ENCODE measurements at regions not wholly inside any gene's neighbourhood (a gene's known extent, or its start where the extent isn't known, plus 50 kb on each side); places are given as distances from the start of the nearest gene placed in this dataset.

GRCh38 chr6:21506126-21506525, 87.4 kb upstream of the SOX4 start:
- DNase-seq (ENCODE audit: low read depth, low spot score) = no peak
- peak overlapping the region; percentile 51 for H3K27ac ChIP-seq

- DNase-seq (ENCODE audit: low read depth, low spot score) = peak; percentile 92
- H3K27ac ChIP-seq = peak overlapping the region; percentile 42
These were observed 85.7 kb upstream of the SOX4 start for GRCh38 chr6:21507811-21508210.

DNA sequence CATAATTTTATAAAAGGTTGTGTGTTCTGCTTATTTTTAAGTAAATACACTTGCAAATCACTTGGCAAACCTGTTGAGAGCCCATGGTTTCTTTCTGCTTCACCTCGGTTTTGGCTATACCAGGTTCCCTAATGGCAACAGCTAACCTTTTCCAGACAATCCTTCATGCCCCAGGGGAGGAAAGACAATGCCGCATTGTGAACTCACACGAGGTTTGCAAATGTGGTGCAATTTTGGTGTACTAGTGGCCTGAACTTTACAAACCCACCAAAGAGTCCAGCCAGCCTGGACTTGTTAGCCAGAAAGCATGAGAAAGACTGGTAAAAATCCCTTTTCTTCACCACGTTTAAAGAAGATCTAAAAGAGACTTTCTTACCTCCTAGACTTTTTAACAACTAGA, 84.8 kb upstream of the SOX4 start:
- DNase-seq (ENCODE audit: low read depth, low spot score) = peak; percentile 46
- H3K27ac ChIP-seq = peak overlapping the region; percentile 42

DNA sequence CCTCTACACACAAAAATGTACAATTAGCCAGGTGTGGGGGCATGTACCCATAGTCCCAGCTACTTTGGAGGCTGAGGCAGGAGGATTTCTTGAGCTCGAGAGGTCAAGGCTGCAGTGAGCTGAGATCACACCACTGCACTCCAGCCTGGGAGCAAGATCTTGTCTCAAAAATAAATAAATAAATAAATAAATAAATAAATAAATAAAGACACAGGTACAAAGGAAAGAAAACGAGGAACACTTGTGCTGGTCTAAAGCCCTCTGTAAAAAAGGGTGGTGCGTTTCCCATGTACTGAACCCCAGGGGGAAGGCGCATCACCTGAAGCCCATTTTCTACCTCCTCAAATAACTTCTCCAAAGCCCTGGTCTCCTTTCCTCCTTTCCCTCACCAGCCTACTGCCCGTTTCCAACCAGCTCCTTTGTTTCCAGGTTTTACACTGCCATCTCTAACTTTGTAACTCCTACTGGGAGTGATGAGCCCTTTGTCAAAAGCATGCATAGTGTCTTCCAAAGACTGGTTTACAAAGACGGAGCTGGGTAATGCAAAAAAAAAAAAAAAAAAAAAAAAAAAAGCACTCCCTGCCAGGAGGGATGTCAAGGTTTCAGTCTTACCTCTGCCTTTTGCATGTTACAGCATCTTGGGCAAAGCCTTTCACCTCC, 81.5 kb upstream of the SOX4 start:
- no peak overlapping the region for H3K27ac ChIP-seq
- DNase-seq (ENCODE audit: low read depth, low spot score) = no peak

DNA sequence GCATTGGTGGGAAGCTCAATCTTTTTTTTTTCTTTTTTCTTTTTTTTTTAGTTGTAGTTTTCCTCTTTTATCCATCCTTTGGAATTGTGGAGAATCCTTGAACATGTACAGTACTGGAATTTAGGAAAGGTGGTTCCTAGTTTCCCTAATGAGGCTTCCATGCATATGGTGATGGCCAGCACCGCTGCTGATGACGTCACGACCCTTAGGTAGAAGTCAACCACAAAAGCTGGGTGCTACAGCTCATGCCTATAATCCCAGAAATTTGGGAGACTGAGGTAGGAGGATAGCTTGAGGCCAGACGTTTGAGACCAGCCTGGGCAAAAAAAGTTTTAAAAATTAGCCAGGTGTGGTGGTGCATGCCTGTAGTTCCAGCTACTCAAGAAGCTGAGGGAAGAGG, 79.3 kb upstream of the SOX4 start:
- H3K27ac ChIP-seq = no peak overlapping the region
- no peak for DNase-seq (ENCODE audit: low read depth, low spot score)

DNA sequence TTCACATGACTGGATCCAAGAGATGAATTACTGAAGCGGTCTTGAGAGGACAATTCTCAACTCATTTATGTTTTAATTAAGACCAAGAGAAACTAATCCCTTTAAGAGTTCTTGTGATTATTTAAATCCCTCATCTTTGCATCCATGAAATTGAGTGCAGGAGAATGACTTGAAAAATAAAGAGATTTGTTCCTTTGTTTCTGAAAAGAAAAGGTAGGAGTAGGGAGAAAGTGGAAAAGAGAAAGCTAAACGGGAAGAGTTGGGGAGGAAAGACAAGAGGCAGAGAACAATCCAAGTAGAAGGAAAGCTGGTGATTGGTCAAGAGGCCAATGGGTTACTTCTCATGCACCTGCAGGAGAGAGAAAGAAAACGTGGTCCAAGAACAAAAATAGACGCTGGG, 75.2 kb upstream of the SOX4 start:
- no peak for DNase-seq (ENCODE audit: low read depth, low spot score)
- no peak overlapping the region for H3K27ac ChIP-seq

GRCh38 chr6:21519642-21520041, 73.9 kb upstream of the SOX4 start:
- no peak overlapping the region for H3K27ac ChIP-seq
- DNase-seq (ENCODE audit: low read depth, low spot score) = no peak

GRCh38 chr6:21521276-21521675, 72.3 kb upstream of the SOX4 start:
- no peak overlapping the region for H3K27ac ChIP-seq

GRCh38 chr6:21522143-21522747, 71.3 kb upstream of the SOX4 start:
- no peak overlapping the region for H3K27ac ChIP-seq
- DNase-seq (ENCODE audit: low read depth, low spot score) = no peak

More at GRCh38 chr6:21521276-21521675, 72.3 kb upstream of the SOX4 start:
- DNase-seq (ENCODE audit: low read depth, low spot score) = no peak

DNA sequence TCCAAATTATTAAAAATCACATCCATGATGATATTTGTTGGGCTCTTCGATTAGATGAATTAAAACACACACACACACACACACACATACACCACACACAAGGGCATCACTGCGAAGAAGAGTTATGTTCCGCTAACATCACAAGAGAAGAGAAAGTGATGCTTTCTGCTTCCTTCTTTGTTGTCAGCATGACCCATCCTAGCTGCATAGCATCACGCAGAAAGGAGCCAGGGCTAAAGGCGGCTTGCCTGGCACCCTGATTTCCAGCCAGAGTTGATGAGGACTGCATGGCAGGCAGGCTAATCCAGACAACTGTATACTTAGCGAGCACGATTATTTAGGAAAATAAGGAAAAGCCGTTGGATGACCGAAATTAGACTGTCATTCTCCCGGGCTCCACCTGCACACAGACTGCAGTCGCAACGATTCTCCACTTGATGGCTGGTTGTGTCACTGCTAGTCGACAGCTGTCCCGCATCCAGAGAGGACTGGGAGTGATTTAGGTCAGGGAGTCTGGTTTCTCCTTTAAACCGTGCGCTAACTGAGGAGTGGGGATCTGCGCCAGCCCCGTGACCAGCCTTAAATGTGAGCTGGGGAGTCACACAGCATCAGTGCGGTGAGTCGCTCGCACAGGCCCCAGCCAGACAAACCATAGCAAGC, 70.6 kb upstream of the SOX4 start:
- no peak overlapping the region for H3K27ac ChIP-seq
- DNase-seq (ENCODE audit: low read depth, low spot score) = no peak

DNA sequence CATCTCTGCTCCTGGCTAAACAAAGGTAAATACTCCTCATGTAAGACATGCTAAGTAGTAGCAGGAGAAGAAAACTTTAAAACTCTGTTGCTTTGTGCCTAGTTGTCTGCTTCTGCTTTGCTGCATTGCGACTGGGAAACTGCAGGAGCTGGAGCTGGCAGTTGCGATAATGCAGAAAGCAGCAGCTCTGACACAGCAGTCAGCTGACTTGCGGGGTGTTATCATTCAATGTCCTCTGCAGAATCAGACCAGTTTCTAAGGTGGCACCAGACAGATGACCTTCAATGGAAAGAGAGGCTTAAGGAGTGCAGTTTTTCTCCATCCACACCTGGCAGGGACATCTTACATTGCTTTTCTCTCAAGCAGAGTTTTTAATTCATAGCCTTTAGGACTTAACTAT, 69.9 kb upstream of the SOX4 start:
- H3K27ac ChIP-seq = no peak overlapping the region
- no peak for DNase-seq (ENCODE audit: low read depth, low spot score)

DNA sequence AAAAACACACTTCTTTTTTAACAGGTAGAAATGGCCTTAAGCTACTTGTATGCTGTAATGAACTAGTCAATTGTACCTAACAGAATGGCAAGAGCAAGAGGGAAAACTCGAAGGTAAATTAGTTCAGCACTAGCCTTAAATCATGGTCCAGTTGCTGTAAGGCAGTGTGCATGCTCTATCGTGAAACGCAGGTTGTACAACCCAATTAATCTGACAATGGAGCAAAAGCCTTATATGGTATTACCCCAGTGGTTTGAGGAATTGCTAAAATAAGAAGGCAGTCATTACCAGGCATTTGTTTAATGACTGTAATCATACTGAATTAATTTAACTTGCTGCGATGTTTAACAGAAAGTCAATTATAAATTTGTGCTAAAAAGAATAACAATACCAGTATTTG, 69.3 kb upstream of the SOX4 start:
- H3K27ac ChIP-seq = no peak overlapping the region

DNA sequence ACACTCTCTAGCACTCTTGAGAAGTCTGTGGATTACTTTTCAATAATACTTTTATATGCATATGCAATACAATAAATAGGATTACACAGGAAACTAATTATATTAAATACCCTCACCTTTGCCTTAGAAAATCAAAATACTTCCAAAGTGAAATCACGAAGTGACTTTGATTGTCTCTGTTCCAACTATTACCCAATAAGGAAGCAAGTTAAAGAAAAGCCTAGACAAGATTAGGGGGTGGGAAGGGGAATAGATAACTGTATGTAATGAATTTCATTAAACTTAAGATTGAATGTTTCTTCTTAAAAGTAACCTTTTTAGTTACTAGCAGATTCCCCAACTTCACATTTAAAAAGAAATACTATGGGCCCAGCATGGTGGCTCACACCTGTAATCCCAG, 66.6 kb upstream of the SOX4 start:
- no peak overlapping the region for H3K27ac ChIP-seq
- DNase-seq (ENCODE audit: low read depth, low spot score) = no peak

More for the DNA sequence above, 69.3 kb upstream of the SOX4 start:
- DNase-seq (ENCODE audit: low read depth, low spot score) = no peak

GRCh38 chr6:21527731-21528130, 65.8 kb upstream of the SOX4 start:
- DNase-seq (ENCODE audit: low read depth, low spot score) = no peak
- H3K27ac ChIP-seq = no peak overlapping the region

- no peak for DNase-seq (ENCODE audit: low read depth, low spot score)
- no peak overlapping the region for H3K27ac ChIP-seq
These were observed 64.1 kb upstream of the SOX4 start for GRCh38 chr6:21529431-21529830.

DNA sequence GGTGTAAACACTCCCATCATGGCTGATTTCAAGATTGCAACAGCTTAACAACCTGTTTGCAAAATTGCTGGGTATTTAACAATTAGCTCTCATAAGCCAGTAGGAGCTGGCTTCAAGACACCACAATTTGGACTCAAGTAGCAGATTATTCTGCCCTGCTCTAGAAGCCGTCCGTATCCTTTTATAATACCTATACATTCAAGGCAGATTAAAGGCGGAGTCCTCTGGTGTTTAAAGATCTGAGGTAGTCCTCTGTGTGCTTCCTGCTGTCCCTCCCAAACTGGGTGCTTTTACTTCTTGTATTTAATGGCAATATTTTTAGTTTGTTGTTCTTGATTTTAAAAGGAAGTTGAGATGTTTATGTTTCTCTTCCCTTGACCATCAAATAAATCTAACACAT, 62.2 kb upstream of the SOX4 start:
- no peak overlapping the region for H3K27ac ChIP-seq
- DNase-seq (ENCODE audit: low read depth, low spot score) = no peak

GRCh38 chr6:21533678-21534077, 59.9 kb upstream of the SOX4 start:
- DNase-seq (ENCODE audit: low read depth, low spot score) = no peak

GRCh38 chr6:21536280-21536766, 57.2 kb upstream of the SOX4 start:
- no peak overlapping the region for H3K27ac ChIP-seq
- no peak for DNase-seq (ENCODE audit: low read depth, low spot score)

More at GRCh38 chr6:21533678-21534077, 59.9 kb upstream of the SOX4 start:
- no peak overlapping the region for H3K27ac ChIP-seq

- DNase-seq (ENCODE audit: low read depth, low spot score) = no peak
- H3K27ac ChIP-seq = no peak overlapping the region
These were observed 55.9 kb upstream of the SOX4 start for GRCh38 chr6:21537637-21538036.

DNA sequence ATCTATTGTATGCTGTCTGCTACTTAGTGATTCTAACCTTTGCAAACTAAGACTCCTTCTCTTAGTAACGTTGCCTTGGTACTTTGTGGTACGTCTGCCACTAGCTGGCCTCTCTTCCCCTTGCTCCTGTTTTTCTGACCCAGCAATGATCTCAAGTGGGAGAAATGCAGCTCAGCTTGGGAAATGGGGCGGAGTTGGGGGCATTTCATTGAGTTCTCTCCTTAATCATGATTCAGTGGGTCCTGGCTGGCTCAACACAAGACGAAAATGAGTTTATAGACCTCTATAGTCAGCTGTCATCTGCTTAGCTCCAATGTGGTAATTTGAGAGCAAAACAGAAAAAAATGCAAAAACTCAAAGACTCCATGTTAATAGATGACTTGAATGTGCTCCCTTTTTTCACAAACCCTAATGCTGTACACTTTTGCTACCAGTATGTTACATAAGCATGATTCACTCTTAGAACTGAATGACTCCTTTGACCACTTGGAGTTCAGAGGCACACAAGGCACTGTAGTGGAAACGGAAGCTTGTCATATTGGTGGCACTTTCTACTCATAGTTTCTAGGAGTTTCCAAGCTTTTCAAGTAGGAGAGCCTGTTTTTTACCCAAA, 55.3 kb upstream of the SOX4 start:
- DNase-seq (ENCODE audit: low read depth, low spot score) = no peak
- no peak overlapping the region for H3K27ac ChIP-seq

DNA sequence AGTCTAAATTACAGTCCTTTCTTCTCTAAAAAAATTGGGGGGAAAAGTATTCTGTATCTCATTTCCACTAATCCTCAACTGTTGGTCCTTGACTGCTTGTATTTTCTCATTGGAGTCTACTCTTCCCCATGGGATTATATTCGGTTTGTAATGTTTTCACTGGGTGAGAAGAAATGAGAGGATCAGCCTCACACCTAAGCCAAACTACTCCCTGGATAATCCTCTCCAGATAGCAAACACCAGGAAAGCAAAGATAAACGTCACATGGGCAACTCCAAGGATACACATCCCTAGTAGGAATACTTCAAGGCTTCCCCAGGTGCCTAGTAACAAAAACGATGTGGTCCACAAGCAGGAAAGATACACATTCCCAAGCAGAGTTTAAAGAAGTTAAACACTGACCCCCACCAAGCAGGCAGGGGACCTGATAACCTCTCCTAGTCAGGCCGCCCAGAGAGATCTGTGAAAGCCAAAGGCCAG, 53.9 kb upstream of the SOX4 start:
- no peak for DNase-seq (ENCODE audit: low read depth, low spot score)
- H3K27ac ChIP-seq = no peak overlapping the region

Data from epithelial cell of prostate (primary cell).